SW 1271 (cell line): ENCODE measurements at regions not wholly inside any gene's neighbourhood (a gene's known extent, or its start where the extent isn't known, plus 50 kb on each side); places are given as distances from the start of the nearest gene placed in this dataset.

ENCODE experiments used
- DNase-seq, 2 experiments: peaks; one replicate each; lab custom pipeline; 2025; lab: John Stamatoyannopoulos, UW

- DNase-seq, result no peak
Observed at GRCh38 chr10:21021843-21022594, 124.9 kb upstream of the NEBL start.

GRCh38 chr10:21021231-21021630 is 124.1 kb upstream of the NEBL start:
- DNase-seq, result no peak

GRCh38 chr10:21020545-21020944 is 123.4 kb upstream of the NEBL start:
- no peak for DNase-seq

- no peak for DNase-seq
Observed at GRCh38 chr10:21019436-21019835, 122.3 kb upstream of the NEBL start.

- DNase-seq, result no peak
Observed at GRCh38 chr10:21015851-21016250, 118.7 kb upstream of the NEBL start.

- DNase-seq, result no peak
Observed at GRCh38 chr10:21014141-21014540, 117.0 kb upstream of the NEBL start.

GRCh38 chr10:21011433-21012018 is 114.4 kb upstream of the NEBL start:
- no peak for DNase-seq

GRCh38 chr10:21010615-21011014 is 113.5 kb upstream of the NEBL start:
- DNase-seq, result no peak

- no peak for DNase-seq
Observed at GRCh38 chr10:21003240-21003822, 106.2 kb upstream of the NEBL start.

- DNase-seq, result no peak
Observed at GRCh38 chr10:21002091-21002878, 105.2 kb upstream of the NEBL start.

- no peak for DNase-seq
Observed at GRCh38 chr10:20999699-21000098, 102.6 kb upstream of the NEBL start.

- no peak for DNase-seq
Observed at GRCh38 chr10:20998036-20998435, 100.9 kb upstream of the NEBL start.

GRCh38 chr10:20995123-20995987 is 98.2 kb upstream of the NEBL start:
- no peak for DNase-seq

- no peak for DNase-seq
Observed at GRCh38 chr10:20993830-20994527, 96.9 kb upstream of the NEBL start.

GRCh38 chr10:20993389-20993788 is 96.3 kb upstream of the NEBL start:
- DNase-seq, result no peak

- no peak for DNase-seq
Observed at GRCh38 chr10:20991526-20991925, 94.4 kb upstream of the NEBL start.

- DNase-seq, result no peak
Observed at GRCh38 chr10:20990604-20991003, 93.5 kb upstream of the NEBL start.

- no peak for DNase-seq
Observed at GRCh38 chr10:20988357-20988983, 91.4 kb upstream of the NEBL start.

- no peak for DNase-seq
Observed at GRCh38 chr10:20986049-20986448, 88.9 kb upstream of the NEBL start.

GRCh38 chr10:20984662-20985061 is 87.6 kb upstream of the NEBL start:
- no peak for DNase-seq
